Lower leg skin (tissue), 3 donors: ENCODE measurements at regions not wholly inside any gene's neighbourhood (a gene's known extent, or its start where the extent isn't known, plus 50 kb on each side); places are given as distances from the start of the nearest gene placed in this dataset.
"Not testable (repeated sequence)": the region's sequence is repeated elsewhere in the genome, so short reads cannot be mapped to it uniquely, and the experiment has no call there.

ENCODE experiments used
- CTCF ChIP-seq, 3 donors: fragments of 450-650 bp; IDR thresholded peaks; one replicate each; pipeline ENCODE4 v1.5.1; 2016; ENCODE audit warnings: antibody characterized with exemption in 3 of 3, mild to moderate bottlenecking in 3 of 3, moderate library complexity in 2 of 3
- POLR2A ChIP-seq, 2 donors: fragments of 450-650 bp; IDR thresholded peaks; one replicate each; pipeline ENCODE4 v1.6.1; 2016 to 2017; ENCODE audit warnings: antibody characterized with exemption in 2 of 2, mild to moderate bottlenecking in 1 of 2, moderate library complexity in 1 of 2

- not testable (repeated sequence) for TF ChIP-seq POLR2A, CTCF (IDR thresholded peaks at IDR 0.05)
Observed at GRCh38 chr7:91511861-91512260, 247.6 kb downstream of the FZD1 start.
